Body of pancreas (tissue), 4 donors: ENCODE measurements at regions not wholly inside any gene's neighbourhood (a gene's known extent, or its start where the extent isn't known, plus 50 kb on each side); places are given as distances from the start of the nearest gene placed in this dataset.

Experiments used
- ATAC-seq: fragments of 150-250 bp; one replicate; pipeline ENCODE4 v1.9.1; 2016
- DNase-seq, 4 donors: peaks; one replicate each; pipeline ENCODE4 v3.0.0-alpha.2; 2019
- H3K27ac ChIP-seq, 4 donors: fragments of 200-600 bp; sonication (generic); 1 replicate in 3 of 4; 2 replicates in 1 of 4; pipeline versions ENCODE4 v1.5.1 to v1.6.1; 2016 to 2019; ENCODE audit warnings: mild to moderate bottlenecking in 1 of 4, mixed read lengths in 1 of 4, moderate library complexity in 1 of 4
- H3K27me3 ChIP-seq, 2 donors: fragments of 200-600 bp; sonication (generic); one replicate each; pipeline ENCODE4 v1.6.0; 2016; ENCODE audit warnings: mild to moderate bottlenecking in 1 of 2
- H3K36me3 ChIP-seq, 2 donors: fragments of 200-600 bp; sonication (generic); replicated peaks in 1 of 2; 2 replicates each; pipeline ENCODE4 v1.5.1; 2016; ENCODE audit warnings: low read depth in 2 of 2; ENCODE audit not compliant: insufficient read depth in 1 of 2
- H3K4me1 ChIP-seq: fragments of 200-600 bp; sonication (generic); one replicate; pipeline ENCODE4 v1.6.0; 2016
- H3K4me3 ChIP-seq, 2 donors: fragments of 200-600 bp; sonication (generic); 1 replicate in 1 of 2; 2 replicates in 1 of 2; pipeline ENCODE4 v1.5.1; 2016 to 2019
- H3K9me3 ChIP-seq, 3 donors: fragments of 200-600 bp; sonication (generic); 1 replicate in 2 of 3; 2 replicates in 1 of 3; pipeline ENCODE4 v1.5.1; 2016
- CTCF ChIP-seq, 7 experiments: fragments of 450-650 bp in 4 of 7; fragments of 200-600 bp in 3 of 7; sonication (generic) in 3 of 7; IDR thresholded peaks; one replicate each; pipeline ENCODE4 v1.5.1; 2016 to 2019; ENCODE audit warnings: antibody characterized with exemption in 7 of 7
- POLR2A ChIP-seq, 3 donors: fragments of 450-650 bp; IDR thresholded peaks; one replicate each; pipeline ENCODE4 v1.6.1; 2016; ENCODE audit warnings: antibody characterized with exemption in 3 of 3, mild to moderate bottlenecking in 2 of 3
- WGBS, 2 donors: methylation state at CpG; one replicate each; pipeline ENCODE4 v1.1.5; 2017; 5-methylcytosine and 5-hydroxymethylcytosine counted together
- intact Hi-C: fragments of 100-400 bp; cut with DNase I; formaldehyde crosslinking; loops from one replicate; pipeline ENCODE4 v1.15.1; 2023

GRCh38 chr13:68998056-68998455 lies 1109.6 kb upstream of the ATXN8OS start:
- Histone ChIP-seq H3K4me1 (no peaks in the 10 kb centered on the region), H3K4me3 (no peak overlapping the region), H3K27ac (no peak overlapping the region), H3K9me3 (no peaks in the 10 kb centered on the region), H3K27me3 (no peaks in the 10 kb centered on the region), H3K36me3 (no peaks in the 10 kb centered on the region)
- DNase-seq (no peak), ATAC-seq (no peak)
- TF ChIP-seq CTCF (IDR thresholded peaks at IDR 0.05), result no peak
- no peak for TF ChIP-seq POLR2A (IDR thresholded peaks at IDR 0.05)
- 56 to 71% methylated on average over 1 of the region's 1 CpG for WGBS, 2 donors
- intact Hi-C loops, result no loop called here

GRCh38 chr13:68996668-68997025 lies 1111.0 kb upstream of the ATXN8OS start:
- H3K4me1 ChIP-seq, result no peaks in the 10 kb centered on the region
- ATAC-seq, result no peak
- TF ChIP-seq POLR2A (IDR thresholded peaks at IDR 0.05) (no peak), CTCF (IDR thresholded peaks at IDR 0.05) (no peak)
- H3K9me3 ChIP-seq, result no peaks in the 10 kb centered on the region
- no peak overlapping the region for H3K27ac ChIP-seq
- no peak overlapping the region for H3K4me3 ChIP-seq
- no peaks in the 10 kb centered on the region for H3K36me3 ChIP-seq
- intact Hi-C loops, result no loop called here
- DNase-seq, result no peak
- H3K27me3 ChIP-seq, result no peaks in the 10 kb centered on the region

- intact Hi-C loops, result no loop called here
- no peaks in the 10 kb centered on the region for H3K4me1 ChIP-seq
- no peak for ATAC-seq
- TF ChIP-seq CTCF (IDR thresholded peaks at IDR 0.05) (no peak), POLR2A (IDR thresholded peaks at IDR 0.05) (no peak)
- no peak overlapping the region for H3K4me3 ChIP-seq
- H3K36me3 ChIP-seq, result no peaks in the 10 kb centered on the region
- H3K27me3 ChIP-seq, result no peaks in the 10 kb centered on the region
- no peaks in the 10 kb centered on the region for H3K9me3 ChIP-seq
- 49 to 61% methylated on average over 3 of the region's 3 CpGs for WGBS, 2 donors
- no peak overlapping the region for H3K27ac ChIP-seq
- no peak for DNase-seq
Measured at GRCh38 chr13:68995972-68996667, 1111.5 kb upstream of the ATXN8OS start.

- H3K4me3 ChIP-seq, result no peak overlapping the region
- intact Hi-C loops, result no loop called here
- H3K27ac ChIP-seq, result no peak overlapping the region
- ATAC-seq (no peak), DNase-seq (no peak)
- no peaks in the 10 kb centered on the region for H3K27me3 ChIP-seq
- no peak for TF ChIP-seq POLR2A (IDR thresholded peaks at IDR 0.05)
- no peak for TF ChIP-seq CTCF (IDR thresholded peaks at IDR 0.05)
- H3K4me1 ChIP-seq, result no peaks in the 10 kb centered on the region
- 55 to 57% methylated on average over 3 of the region's 3 CpGs for WGBS, 2 donors
- H3K9me3 ChIP-seq, result no peaks in the 10 kb centered on the region
- H3K36me3 ChIP-seq, result no peaks in the 10 kb centered on the region
Measured at GRCh38 chr13:68993154-68993553, 1114.5 kb upstream of the ATXN8OS start.

- Histone ChIP-seq H3K27me3 (no peaks in the 10 kb centered on the region), H3K9me3 (no peaks in the 10 kb centered on the region), H3K36me3 (no peaks in the 10 kb centered on the region), H3K4me1 (no peaks in the 10 kb centered on the region), H3K4me3 (no peak overlapping the region), H3K27ac (no peak overlapping the region)
- TF ChIP-seq CTCF (IDR thresholded peaks at IDR 0.05), result no peak
- no peak for TF ChIP-seq POLR2A (IDR thresholded peaks at IDR 0.05)
- no peak for ATAC-seq
- DNase-seq, result no peak
- intact Hi-C loops, result no loop called here
- WGBS, 2 donors, result 82 to 83% methylated on average over 11 of the region's 11 CpGs
Measured at GRCh38 chr13:68988176-68988575, 1119.5 kb upstream of the ATXN8OS start.
